Effector memory CD4-positive, alpha-beta T cell (primary cell): ENCODE measurements at regions not wholly inside any gene's neighbourhood (a gene's known extent, or its start where the extent isn't known, plus 50 kb on each side); places are given as distances from the start of the nearest gene placed in this dataset.

Source experiments
- DNase-seq, 3 donors: peaks; one replicate each; pipeline ENCODE4 v3.0.0-alpha.2; 2020
- H3K27ac ChIP-seq: 2 replicates; pipeline ENCODE4 v1.7.0; 2013; ENCODE audit warnings: mild to moderate bottlenecking, low read length, moderate library complexity; ENCODE audit not compliant: insufficient read depth, poor library complexity, severe bottlenecking
- H3K27me3 ChIP-seq: replicated peaks from 2 replicates; pipeline ENCODE4 v1.7.0; 2013; ENCODE audit warnings: mild to moderate bottlenecking, low read length; ENCODE audit not compliant: insufficient read depth, control insufficient read depth, poor library complexity, severe bottlenecking
- H3K36me3 ChIP-seq: 2 replicates; pipeline ENCODE4 v1.7.0; 2013; ENCODE audit warnings: mild to moderate bottlenecking, low read length, moderate library complexity; ENCODE audit not compliant: control insufficient read depth, insufficient read depth
- H3K4me1 ChIP-seq: 2 replicates; pipeline ENCODE4 v1.7.0; 2013; ENCODE audit warnings: low read length, mild to moderate bottlenecking; ENCODE audit not compliant: control insufficient read depth, insufficient read depth, poor library complexity, severe bottlenecking
- H3K4me3 ChIP-seq: 2 replicates; pipeline ENCODE4 v1.7.0; 2013; ENCODE audit warnings: low read length, low read depth, mild to moderate bottlenecking; ENCODE audit not compliant: insufficient read depth, poor library complexity, severe bottlenecking
- H3K9me3 ChIP-seq: 2 replicates; pipeline ENCODE4 v1.7.0; 2013; ENCODE audit warnings: mild to moderate bottlenecking, low read length, moderate library complexity; ENCODE audit not compliant: control insufficient read depth

DNA sequence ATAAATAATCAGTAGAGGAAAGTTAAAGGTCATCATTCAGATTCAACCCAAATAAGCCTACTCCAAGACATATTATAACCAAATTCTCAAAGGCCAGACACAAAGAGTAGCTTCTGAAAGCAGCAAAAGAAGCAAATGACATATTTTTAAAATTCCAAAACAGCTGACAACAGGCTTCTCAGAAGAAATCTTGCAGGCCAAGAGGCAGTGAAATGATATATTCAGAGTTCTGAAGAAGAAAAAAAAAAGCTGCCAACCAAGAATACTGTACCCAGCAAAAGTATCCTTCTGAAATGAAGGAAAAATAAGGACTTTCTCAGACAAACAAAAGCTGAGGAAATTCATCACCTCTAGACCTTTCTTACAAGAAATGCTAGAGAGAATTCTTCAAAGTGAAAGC lies 787.1 kb upstream of the TENM4 start:
- H3K9me3 ChIP-seq, result peaks cover 2% of the 10 kb centered on the region
- H3K4me3 ChIP-seq, result no peak overlapping the region

DNA sequence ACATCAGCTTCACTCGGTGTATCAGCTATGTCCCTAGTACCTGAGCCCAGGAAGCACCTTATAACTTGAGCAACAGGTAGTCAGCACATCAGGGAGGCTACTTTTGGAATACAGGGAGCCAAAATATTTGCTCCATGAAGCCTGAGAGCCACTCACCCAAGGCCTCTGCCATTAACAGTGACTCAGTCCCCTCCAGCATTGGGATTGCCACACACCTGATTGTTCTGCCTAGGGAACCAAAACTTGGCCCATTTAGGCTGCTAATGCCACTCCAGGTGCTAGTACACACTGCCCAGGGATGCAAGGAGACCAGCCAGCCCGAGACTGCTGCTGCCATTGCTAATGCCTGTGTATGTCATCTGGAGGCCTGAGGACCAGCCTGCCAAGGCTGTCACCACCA lies 773.6 kb upstream of the TENM4 start:
- Histone ChIP-seq H3K9me3 (peaks cover 6% of the 10 kb centered on the region), H3K36me3 (no peaks in the 10 kb centered on the region), H3K4me3 (no peak overlapping the region), H3K27ac (no peak overlapping the region), H3K27me3 (no peaks in the 10 kb centered on the region), H3K4me1 (no peaks in the 10 kb centered on the region)
- DNase-seq, result no peak

More for the DNA sequence above, 787.1 kb upstream of the TENM4 start:
- Histone ChIP-seq H3K27ac (no peak overlapping the region), H3K4me1 (no peaks in the 10 kb centered on the region), H3K27me3 (no peaks in the 10 kb centered on the region), H3K36me3 (no peaks in the 10 kb centered on the region)
- DNase-seq, result no peak

DNA sequence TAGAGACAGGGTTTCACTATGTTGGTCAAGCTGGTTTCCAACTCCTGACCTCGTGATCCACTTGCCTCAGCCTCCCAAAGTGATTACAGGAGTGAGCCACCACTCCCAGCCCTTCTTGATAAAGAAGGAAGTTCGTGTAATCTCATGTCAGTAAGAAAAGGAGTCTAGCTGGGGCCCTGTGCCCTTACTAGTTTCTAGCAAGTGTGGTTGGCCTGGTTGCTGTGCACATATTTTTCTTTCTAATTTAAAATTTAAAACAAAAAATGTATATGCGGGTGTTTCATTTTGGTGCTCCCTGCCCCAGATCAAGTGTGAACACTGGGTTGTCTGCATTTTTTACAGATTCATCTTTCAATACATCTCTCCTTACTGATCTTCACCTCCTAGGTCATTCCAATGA lies 770.8 kb upstream of the TENM4 start:
- Histone ChIP-seq H3K9me3 (peaks cover 6% of the 10 kb centered on the region), H3K4me3 (no peak overlapping the region), H3K36me3 (no peaks in the 10 kb centered on the region), H3K4me1 (no peaks in the 10 kb centered on the region), H3K27me3 (no peaks in the 10 kb centered on the region), H3K27ac (no peak overlapping the region)
- DNase-seq, result no peak

DNA sequence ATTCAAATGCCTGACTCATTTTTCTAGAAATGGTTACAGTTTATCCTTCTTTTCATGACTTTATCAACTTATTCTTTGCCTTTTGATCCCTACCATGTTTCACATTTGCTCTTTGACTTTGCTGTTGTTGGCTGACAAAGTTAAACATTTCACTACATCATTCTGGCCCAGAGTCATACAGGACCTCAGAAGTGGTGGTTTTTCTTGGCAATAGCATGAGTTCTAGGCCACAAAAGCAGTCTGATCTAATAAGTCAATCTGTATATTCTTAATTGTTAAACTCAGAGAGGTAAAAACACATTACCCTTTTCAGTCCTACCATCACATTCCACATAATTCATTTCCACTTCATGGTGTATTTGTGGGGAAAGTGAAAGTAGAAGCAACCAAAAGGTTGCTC lies 763.2 kb upstream of the TENM4 start:
- Histone ChIP-seq H3K4me3 (no peak overlapping the region), H3K27me3 (no peaks in the 10 kb centered on the region)

DNA sequence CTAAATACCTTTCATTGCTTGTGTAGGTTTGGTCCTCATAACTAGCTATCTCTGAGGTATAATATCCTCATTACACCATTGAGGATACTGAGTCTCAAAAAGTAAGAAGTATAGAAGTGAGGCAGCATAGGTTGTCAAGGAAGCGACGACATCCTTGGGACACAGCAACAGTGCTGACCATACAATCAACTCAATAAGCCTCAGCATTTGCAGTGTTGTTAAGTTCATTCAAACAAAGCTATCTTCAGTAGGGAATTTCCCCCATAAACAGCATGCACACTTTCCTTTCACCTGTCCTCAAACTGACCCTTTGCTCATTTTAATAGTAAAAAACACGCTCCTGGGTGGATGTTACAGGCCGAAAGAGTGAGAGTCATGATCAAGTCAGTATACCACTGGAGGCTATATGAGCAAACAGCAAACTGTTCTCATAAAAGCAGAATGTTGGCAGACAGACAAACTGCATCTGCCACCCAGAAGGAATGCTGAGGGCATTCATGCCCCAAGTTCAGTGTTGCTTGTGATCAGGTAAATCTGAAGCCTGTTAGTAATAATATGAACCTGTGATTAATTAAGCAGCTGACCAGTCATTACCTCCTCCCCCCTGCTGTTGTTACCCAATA lies 756.2 kb upstream of the TENM4 start:
- Histone ChIP-seq H3K27ac (no peak overlapping the region), H3K27me3 (no peaks in the 10 kb centered on the region), H3K9me3 (no peaks in the 10 kb centered on the region), H3K36me3 (no peaks in the 10 kb centered on the region), H3K4me1 (no peaks in the 10 kb centered on the region), H3K4me3 (no peak overlapping the region)
- DNase-seq, result no peak

More for the DNA sequence above, 763.2 kb upstream of the TENM4 start:
- no peaks in the 10 kb centered on the region for H3K4me1 ChIP-seq
- no peaks in the 10 kb centered on the region for H3K9me3 ChIP-seq
- no peaks in the 10 kb centered on the region for H3K36me3 ChIP-seq
- no peak overlapping the region for H3K27ac ChIP-seq
- no peak for DNase-seq

DNA sequence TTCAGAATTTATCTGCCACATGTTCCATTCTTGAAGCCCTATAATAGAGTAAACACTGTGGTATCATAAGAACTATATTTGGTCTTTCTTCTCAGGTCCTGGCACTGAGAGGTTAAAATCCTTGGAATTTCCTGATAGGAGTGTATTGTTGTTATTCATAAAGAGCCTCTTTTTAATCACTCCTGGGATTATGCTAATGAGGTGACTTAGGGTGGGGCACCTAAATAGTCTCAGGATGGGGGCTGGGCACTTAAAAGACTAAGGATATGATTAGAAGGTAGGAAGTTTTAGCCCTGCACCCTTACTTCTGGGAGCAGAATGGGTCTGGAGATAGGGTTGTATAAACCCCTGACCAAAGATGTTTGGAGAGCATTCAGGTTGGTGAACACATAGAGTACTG lies 755.2 kb upstream of the TENM4 start:
- Histone ChIP-seq H3K4me1 (no peaks in the 10 kb centered on the region), H3K27ac (no peak overlapping the region), H3K27me3 (no peaks in the 10 kb centered on the region), H3K4me3 (no peak overlapping the region), H3K36me3 (no peaks in the 10 kb centered on the region), H3K9me3 (no peaks in the 10 kb centered on the region)
- no peak for DNase-seq

DNA sequence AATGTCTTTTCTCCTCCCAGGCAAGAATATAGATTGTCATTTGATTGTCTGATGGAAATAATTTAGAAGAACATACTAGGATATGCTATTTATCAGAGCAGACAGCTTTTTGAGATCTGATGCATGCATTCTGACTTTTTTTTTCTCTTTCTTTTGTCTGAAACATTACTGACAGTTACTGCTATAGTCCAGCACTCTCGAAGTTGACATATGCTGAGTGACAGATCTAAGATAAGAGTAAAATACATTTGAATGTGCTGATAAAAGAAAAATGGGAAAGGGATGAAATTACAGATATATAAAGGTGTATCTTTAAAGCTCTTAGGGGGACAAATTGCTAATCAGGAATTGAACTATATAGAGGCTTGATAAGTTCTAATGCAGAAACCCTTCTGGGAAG lies 753.8 kb upstream of the TENM4 start:
- Histone ChIP-seq H3K27ac (no peak overlapping the region), H3K27me3 (no peaks in the 10 kb centered on the region), H3K4me1 (no peaks in the 10 kb centered on the region), H3K36me3 (no peaks in the 10 kb centered on the region), H3K4me3 (no peak overlapping the region), H3K9me3 (no peaks in the 10 kb centered on the region)
- no peak for DNase-seq

DNA sequence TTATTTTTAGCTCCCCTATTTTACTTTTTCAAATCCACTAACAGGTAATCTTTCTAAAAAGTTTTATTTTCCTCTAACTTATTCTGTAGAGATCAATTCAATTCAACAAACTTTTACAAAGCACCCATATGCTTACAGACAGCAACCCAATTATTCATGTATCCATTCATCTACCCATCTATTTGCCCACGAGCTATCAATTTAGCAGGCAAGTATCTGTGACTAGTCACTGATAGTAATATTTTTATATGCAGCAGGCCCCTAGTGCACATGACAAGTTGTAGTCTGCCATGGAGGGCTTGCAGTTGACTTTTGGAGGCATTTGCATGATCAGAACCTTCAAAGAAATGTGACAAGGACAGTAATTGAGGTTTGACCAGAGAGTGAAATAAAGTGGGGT lies 753.2 kb upstream of the TENM4 start:
- no peak for DNase-seq
- Histone ChIP-seq H3K4me1 (no peaks in the 10 kb centered on the region), H3K9me3 (no peaks in the 10 kb centered on the region), H3K36me3 (no peaks in the 10 kb centered on the region), H3K27ac (no peak overlapping the region), H3K4me3 (no peak overlapping the region), H3K27me3 (no peaks in the 10 kb centered on the region)

DNA sequence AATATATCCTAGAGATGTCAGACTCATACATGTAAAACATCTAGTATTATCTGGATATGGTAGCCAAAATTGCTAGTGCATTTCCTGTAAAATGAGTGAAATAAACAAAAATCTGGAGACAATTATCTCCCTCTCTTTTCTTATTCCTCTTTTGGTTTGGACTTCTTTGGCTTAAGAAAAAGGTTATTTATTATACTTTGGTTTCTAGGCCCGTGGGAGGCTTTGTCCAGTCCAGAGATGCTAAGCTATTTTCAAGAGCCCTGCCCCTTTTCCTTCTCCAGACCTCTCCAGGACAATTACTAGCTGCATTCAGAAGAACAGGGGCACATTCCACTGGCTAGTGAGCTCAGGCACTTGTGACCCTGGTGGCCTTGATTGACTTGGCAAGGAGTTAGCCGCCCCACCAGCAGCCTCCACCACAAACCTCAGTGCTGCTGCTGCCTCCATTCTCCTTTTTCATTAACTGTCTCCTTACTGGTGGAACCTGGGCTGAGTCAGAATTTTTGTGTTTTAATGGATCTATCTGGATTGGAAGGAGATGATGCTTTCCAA lies 747.3 kb upstream of the TENM4 start:
- H3K36me3 ChIP-seq, result no peaks in the 10 kb centered on the region
- H3K27ac ChIP-seq, result no peak overlapping the region
- H3K4me3 ChIP-seq, result no peak overlapping the region
- no peak for DNase-seq
- no peaks in the 10 kb centered on the region for H3K27me3 ChIP-seq
- H3K4me1 ChIP-seq, result no peaks in the 10 kb centered on the region
- no peaks in the 10 kb centered on the region for H3K9me3 ChIP-seq

DNA sequence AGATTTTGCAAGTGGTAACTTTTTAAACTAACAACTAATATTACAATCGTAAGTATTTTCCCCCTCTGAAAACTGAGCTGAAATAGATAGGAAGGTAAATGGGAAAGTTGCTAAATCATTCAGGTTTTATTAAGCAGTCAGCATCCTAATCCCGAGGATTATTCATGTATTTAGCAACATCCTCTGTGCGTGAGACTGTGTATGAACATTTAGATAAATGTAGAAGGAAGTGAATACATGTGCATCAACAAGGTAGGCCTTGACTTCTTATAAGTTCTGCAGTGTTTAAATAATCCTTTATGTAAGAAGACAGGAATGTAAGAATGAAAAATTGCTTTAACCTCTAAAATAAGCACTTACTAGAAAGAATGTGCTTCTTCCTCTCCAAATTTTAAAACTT lies 745.9 kb upstream of the TENM4 start:
- Histone ChIP-seq H3K4me1 (no peaks in the 10 kb centered on the region), H3K27me3 (no peaks in the 10 kb centered on the region), H3K36me3 (no peaks in the 10 kb centered on the region), H3K4me3 (no peak overlapping the region), H3K27ac (no peak overlapping the region), H3K9me3 (no peaks in the 10 kb centered on the region)
- DNase-seq, result no peak
